GM23338 (cell line): ENCODE measurements at regions not wholly inside any gene's neighbourhood (a gene's known extent, or its start where the extent isn't known, plus 50 kb on each side); places are given as distances from the start of the nearest gene placed in this dataset.

Source experiments
- ATAC-seq: fragments of 200-7000 bp; cut with Tn5 transposase; 3 replicates; pipeline ENCODE4 v1.9.1; 2020
- DNase-seq: peaks from one replicate; pipeline ENCODE4 v3.0.0-alpha.2; 2015; ENCODE audit warnings: low spot score
- H2AFZ ChIP-seq: fragments of 200-600 bp; sonication (generic); 2 replicates; pipeline ENCODE4 v1.8.0; 2016; ENCODE audit warnings: antibody characterized with exemption, mild to moderate bottlenecking, moderate library complexity
- H3F3A ChIP-seq: fragments of 200-600 bp; sonication (generic); replicated peaks from 2 replicates; pipeline ENCODE4 v1.8.0; 2017; ENCODE audit warnings: antibody characterized with exemption, mixed run types, low read depth
- H3K27ac ChIP-seq: fragments of 200-600 bp; sonication (generic); 2 replicates; pipeline ENCODE4 v1.6.1; 2016; ENCODE audit warnings: low read depth
- H3K27me3 ChIP-seq: fragments of 200-600 bp; sonication (generic); 2 replicates; pipeline ENCODE4 v1.8.0; 2016; ENCODE audit warnings: mild to moderate bottlenecking, mixed run types, moderate library complexity; ENCODE audit not compliant: insufficient read depth
- H3K36me3 ChIP-seq: fragments of 200-600 bp; sonication (generic); 2 replicates; pipeline ENCODE4 v1.8.0; 2016; ENCODE audit warnings: mild to moderate bottlenecking; ENCODE audit not compliant: insufficient read depth
- H3K4me1 ChIP-seq: fragments of 200-600 bp; sonication (generic); 2 replicates; pipeline ENCODE4 v1.8.0; 2016; ENCODE audit warnings: mild to moderate bottlenecking, moderate library complexity; ENCODE audit not compliant: insufficient read depth
- H3K4me2 ChIP-seq: fragments of 200-600 bp; sonication (generic); 2 replicates; pipeline ENCODE4 v1.7.1; 2017; ENCODE audit warnings: mixed run types
- H3K4me3 ChIP-seq: fragments of 200-600 bp; sonication (generic); 2 replicates; pipeline ENCODE4 v1.6.1; 2016; ENCODE audit warnings: mixed run types
- H3K79me2 ChIP-seq: fragments of 200-600 bp; sonication (generic); replicated peaks from 2 replicates; pipeline ENCODE4 v1.8.0; 2017; ENCODE audit warnings: mild to moderate bottlenecking; ENCODE audit not compliant: insufficient read depth
- H3K9me2 ChIP-seq: fragments of 200-600 bp; sonication (generic); 2 replicates; pipeline ENCODE4 v1.8.0; 2017; ENCODE audit not compliant: insufficient read depth
- H4K20me1 ChIP-seq: fragments of 200-600 bp; sonication (generic); replicated peaks from 2 replicates; pipeline ENCODE4 v1.8.0; 2017; ENCODE audit warnings: mild to moderate bottlenecking; ENCODE audit not compliant: insufficient read depth
- H3K27ac Mint-ChIP-seq: 2 replicates; pipeline ENCODE4 v1.8.0; 2020; ENCODE audit warnings: inconsistent platforms, mild to moderate bottlenecking, moderate library complexity, mixed read lengths
- H3K27me3 Mint-ChIP-seq: 3 replicates; pipeline ENCODE4 v1.8.0; 2022; ENCODE audit warnings: low read depth, mild to moderate bottlenecking, moderate library complexity, mixed read lengths, inconsistent platforms; ENCODE audit not compliant: insufficient read depth, poor library complexity
- H3K36me3 Mint-ChIP-seq: 3 replicates; pipeline ENCODE4 v1.8.0; 2021; ENCODE audit warnings: low read depth, mild to moderate bottlenecking, inconsistent platforms, moderate library complexity, mixed read lengths
- H3K4me1 Mint-ChIP-seq: 3 replicates; pipeline ENCODE4 v1.8.0; 2020; ENCODE audit warnings: mild to moderate bottlenecking, inconsistent platforms, mixed read lengths
- H3K4me3 Mint-ChIP-seq: 3 replicates; pipeline ENCODE4 v1.8.0; 2021; ENCODE audit warnings: moderate library complexity, mild to moderate bottlenecking, inconsistent platforms, mixed read lengths
- H3K9me3 Mint-ChIP-seq: 3 replicates; pipeline ENCODE4 v1.8.0; 2020; ENCODE audit warnings: moderate library complexity, mild to moderate bottlenecking, inconsistent platforms, mixed read lengths
- EZH2 ChIP-seq: fragments of 200-600 bp; sonication (generic); IDR thresholded peaks from one replicate; pipeline ENCODE4 v1.8.0; 2017; ENCODE audit warnings: antibody characterized with exemption, mild to moderate bottlenecking, low read depth; ENCODE audit not compliant: unreplicated experiment
- EZH2phosphoT487 ChIP-seq: fragments of 200-600 bp; sonication (generic); IDR thresholded peaks from one replicate; pipeline ENCODE4 v1.8.1; 2018; ENCODE audit warnings: antibody characterized with exemption; ENCODE audit not compliant: unreplicated experiment
- JUNB ChIP-seq: IDR thresholded peaks from one replicate; pipeline ENCODE4 v1.6.1; 2016; ENCODE audit warnings: antibody characterized with exemption; ENCODE audit not compliant: unreplicated experiment
- POLR2AphosphoS5 ChIP-seq: IDR thresholded peaks from 2 replicates; pipeline ENCODE4 v1.6.1; 2016; ENCODE audit warnings: antibody characterized with exemption, low read depth
- REST ChIP-seq: IDR thresholded peaks from one replicate; pipeline ENCODE4 v1.6.1; 2018; ENCODE audit warnings: antibody characterized with exemption; ENCODE audit not compliant: unreplicated experiment
- STAT1 ChIP-seq: IDR thresholded peaks from one replicate; pipeline ENCODE4 v1.6.1; 2016; ENCODE audit warnings: antibody characterized with exemption; ENCODE audit not compliant: unreplicated experiment
- ZNF114 ChIP-seq: fragments of 250-450 bp; sonication (Bioruptor Pico); IDR thresholded peaks from 2 replicates; pipeline ENCODE4 v1.5.0; 2020; ENCODE audit warnings: mild to moderate bottlenecking, moderate library complexity
- ZNF331 ChIP-seq: fragments of 250-450 bp; sonication (Bioruptor Pico); IDR thresholded peaks from 2 replicates; pipeline ENCODE4 v1.5.0; 2020; ENCODE audit warnings: low read depth, mild to moderate bottlenecking, moderate library complexity
- ZNF462 ChIP-seq: fragments of 250-450 bp; sonication (Bioruptor Pico); IDR thresholded peaks from 2 replicates; pipeline ENCODE4 v1.5.0; 2020; ENCODE audit warnings: mild to moderate bottlenecking, moderate library complexity
- TF ChIP-seq, protein P1 (sequence below), 2 experiments: fragments of 200-600 bp in 1 of 2; sonication (generic) in 1 of 2; conservative IDR thresholded peaks; 2 replicates each; pipeline versions ENCODE4 v1.5.1 to v1.6.1; 2016 to 2017; ENCODE audit warnings: antibody characterized with exemption in 2 of 2, low read depth in 2 of 2, mild to moderate bottlenecking in 2 of 2, moderate library complexity in 1 of 2

- no peak for TF ChIP-seq ZNF114 (CRISPR knock-in tag)
- TF ChIP-seq, protein P1, sequence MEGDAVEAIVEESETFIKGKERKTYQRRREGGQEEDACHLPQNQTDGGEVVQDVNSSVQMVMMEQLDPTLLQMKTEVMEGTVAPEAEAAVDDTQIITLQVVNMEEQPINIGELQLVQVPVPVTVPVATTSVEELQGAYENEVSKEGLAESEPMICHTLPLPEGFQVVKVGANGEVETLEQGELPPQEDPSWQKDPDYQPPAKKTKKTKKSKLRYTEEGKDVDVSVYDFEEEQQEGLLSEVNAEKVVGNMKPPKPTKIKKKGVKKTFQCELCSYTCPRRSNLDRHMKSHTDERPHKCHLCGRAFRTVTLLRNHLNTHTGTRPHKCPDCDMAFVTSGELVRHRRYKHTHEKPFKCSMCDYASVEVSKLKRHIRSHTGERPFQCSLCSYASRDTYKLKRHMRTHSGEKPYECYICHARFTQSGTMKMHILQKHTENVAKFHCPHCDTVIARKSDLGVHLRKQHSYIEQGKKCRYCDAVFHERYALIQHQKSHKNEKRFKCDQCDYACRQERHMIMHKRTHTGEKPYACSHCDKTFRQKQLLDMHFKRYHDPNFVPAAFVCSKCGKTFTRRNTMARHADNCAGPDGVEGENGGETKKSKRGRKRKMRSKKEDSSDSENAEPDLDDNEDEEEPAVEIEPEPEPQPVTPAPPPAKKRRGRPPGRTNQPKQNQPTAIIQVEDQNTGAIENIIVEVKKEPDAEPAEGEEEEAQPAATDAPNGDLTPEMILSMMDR (conservative IDR thresholded peaks at IDR 0.05; ENCODE audit: low read depth in 2 of 2): peak; percentile 27 to 42; a peak in 3 of 4 replicates
- Histone ChIP-seq H3K4me3 (no peak overlapping the region), H4K20me1 (no peaks in the 10 kb centered on the region), H3K36me3 (peaks cover 2% of the 10 kb centered on the region; the same call in 1 of the 2 replicates), H2AFZ (no peak overlapping the region), H3K9me2 (no peaks in the 10 kb centered on the region), H3K4me2 (no peak overlapping the region), H3K27ac (no peak overlapping the region), H3K4me1 (peaks cover 10% of the 10 kb centered on the region; the same call in 1 of the 2 replicates), H3F3A (no peaks in the 10 kb centered on the region), H3K27me3 (no peaks in the 10 kb centered on the region), H3K79me2 (no peaks in the 10 kb centered on the region)
- no peaks in the 10 kb centered on the region for H3K27me3 Mint-ChIP-seq
- no peak overlapping the region for H3K27ac Mint-ChIP-seq
- DNase-seq: peak; percentile 26
- H3K9me3 Mint-ChIP-seq: peaks cover 15% of the 10 kb centered on the region
- H3K4me1 Mint-ChIP-seq: peaks cover 4% of the 10 kb centered on the region; the same call in 2 of the 3 replicates
- peak; percentile 68 for ATAC-seq
- no peak overlapping the region for H3K4me3 Mint-ChIP-seq
- H3K36me3 Mint-ChIP-seq: peaks cover 14% of the 10 kb centered on the region
Observed at GRCh38 chr5:147996379-147996778, 67.4 kb upstream of the SPINK5 start.

DNA sequence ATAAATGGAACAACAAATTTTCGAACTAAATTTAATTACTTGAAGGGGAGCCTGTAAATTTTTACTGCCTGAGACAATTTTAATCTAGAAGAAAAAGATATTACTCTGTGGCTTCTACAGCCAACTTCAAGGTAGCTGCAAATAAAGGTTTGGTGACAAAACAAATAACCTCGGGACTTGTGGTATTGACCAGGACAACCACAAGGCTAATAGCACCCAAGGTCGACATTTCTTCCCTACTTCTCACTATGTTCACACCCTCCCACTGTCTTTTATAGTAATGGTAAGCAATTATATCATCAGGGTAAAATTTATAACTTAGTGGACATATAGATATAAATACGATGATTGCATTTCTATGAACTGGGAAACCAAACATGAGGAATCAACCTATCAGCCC, 67.9 kb upstream of the SPINK5 start:
- ATAC-seq: no peak
- TF ChIP-seq POLR2AphosphoS5 (no peak), STAT1 (no peak), ZNF462 (no peak), EZH2phosphoT487 (no peak), EZH2 (no peak), ZNF331 (CRISPR knock-in tag) (no peak), REST (no peak), JUNB (no peak)

More for the DNA sequence above, 67.9 kb upstream of the SPINK5 start:
- Mint-ChIP-seq H3K27me3 (no peaks in the 10 kb centered on the region), H3K4me3 (no peak overlapping the region), H3K4me1 (peaks cover 4% of the 10 kb centered on the region; the same call in 2 of the 3 replicates), H3K27ac (no peak overlapping the region), H3K36me3 (peaks cover 10% of the 10 kb centered on the region), H3K9me3 (peaks cover 10% of the 10 kb centered on the region)
- Histone ChIP-seq H3K79me2 (no peaks in the 10 kb centered on the region), H3K36me3 (no peaks in the 10 kb centered on the region), H3K27me3 (no peaks in the 10 kb centered on the region), H3K4me1 (peaks cover 10% of the 10 kb centered on the region; the same call in 1 of the 2 replicates), H3K4me3 (no peak overlapping the region), H2AFZ (no peak overlapping the region), H3K4me2 (no peak overlapping the region), H4K20me1 (no peaks in the 10 kb centered on the region), H3K27ac (no peak overlapping the region), H3F3A (no peaks in the 10 kb centered on the region), H3K9me2 (no peaks in the 10 kb centered on the region)
- no peak for DNase-seq
